HK-2 (cell line): ENCODE measurements at regions not wholly inside any gene's neighbourhood (a gene's known extent, or its start where the extent isn't known, plus 50 kb on each side); places are given as distances from the start of the nearest gene placed in this dataset.

Experiments
- DNase-seq: peaks from one replicate; pipeline ENCODE4 v3.0.0-alpha.2; 2018; ENCODE audit not compliant: unreplicated experiment

DNA sequence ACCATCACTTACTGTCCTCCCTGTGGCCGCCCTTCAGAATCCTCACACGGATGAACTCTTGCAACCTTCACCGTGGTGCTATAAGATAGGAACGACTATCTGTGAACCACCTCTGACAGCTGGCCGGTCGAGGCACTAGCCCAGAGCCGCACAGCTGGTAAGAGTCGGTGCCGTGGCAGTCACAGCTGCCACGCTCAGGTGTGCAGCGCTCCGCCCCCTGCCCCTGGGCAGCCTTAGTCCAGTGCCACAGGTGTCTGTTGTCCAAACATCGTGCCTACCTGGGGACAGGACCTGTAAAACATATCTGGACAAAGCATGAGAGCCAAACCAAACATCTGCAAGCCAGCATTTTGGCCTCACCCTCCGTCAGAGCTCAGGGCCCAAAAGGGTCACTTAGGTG lies 55.3 kb upstream of the SALL3 start:
- DNase-seq = no peak

DNA sequence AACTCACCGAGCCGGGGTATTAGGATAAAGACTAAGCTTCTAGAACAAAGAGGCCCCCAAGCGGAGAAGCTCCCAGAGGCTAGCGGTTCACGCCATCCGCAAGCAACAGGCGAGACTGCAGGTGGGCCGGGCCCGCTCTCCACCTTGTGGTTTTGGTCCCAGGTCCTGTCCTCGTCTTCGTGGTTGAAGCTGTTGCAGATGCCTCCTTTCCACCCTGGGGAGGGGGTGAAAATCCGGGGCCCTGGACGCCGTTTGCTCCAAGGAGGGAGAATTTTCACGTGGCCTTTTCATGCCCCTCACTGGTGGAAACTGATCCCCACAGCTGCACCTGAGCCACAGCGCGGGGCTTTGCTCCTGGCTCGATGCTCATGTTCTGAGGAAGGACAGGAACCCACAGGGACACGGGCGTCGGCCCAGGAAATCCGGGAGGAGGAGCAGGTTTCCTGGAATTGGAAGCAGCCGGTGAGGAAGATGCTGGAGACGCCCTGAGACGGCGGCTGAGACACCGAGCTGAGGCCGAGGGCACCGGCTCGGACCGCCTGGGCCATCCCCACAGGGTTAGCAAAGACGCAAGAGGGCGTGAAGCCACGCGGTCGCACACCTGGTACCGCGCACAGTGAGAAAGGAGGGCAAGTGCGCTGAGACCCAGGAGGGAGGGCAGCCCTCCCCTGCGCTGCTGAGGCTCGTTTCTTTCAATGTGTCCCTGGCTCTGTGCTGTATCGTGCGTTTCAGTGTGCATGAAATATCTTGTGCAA lies 54.7 kb upstream of the SALL3 start:
- DNase-seq = no peak

DNA sequence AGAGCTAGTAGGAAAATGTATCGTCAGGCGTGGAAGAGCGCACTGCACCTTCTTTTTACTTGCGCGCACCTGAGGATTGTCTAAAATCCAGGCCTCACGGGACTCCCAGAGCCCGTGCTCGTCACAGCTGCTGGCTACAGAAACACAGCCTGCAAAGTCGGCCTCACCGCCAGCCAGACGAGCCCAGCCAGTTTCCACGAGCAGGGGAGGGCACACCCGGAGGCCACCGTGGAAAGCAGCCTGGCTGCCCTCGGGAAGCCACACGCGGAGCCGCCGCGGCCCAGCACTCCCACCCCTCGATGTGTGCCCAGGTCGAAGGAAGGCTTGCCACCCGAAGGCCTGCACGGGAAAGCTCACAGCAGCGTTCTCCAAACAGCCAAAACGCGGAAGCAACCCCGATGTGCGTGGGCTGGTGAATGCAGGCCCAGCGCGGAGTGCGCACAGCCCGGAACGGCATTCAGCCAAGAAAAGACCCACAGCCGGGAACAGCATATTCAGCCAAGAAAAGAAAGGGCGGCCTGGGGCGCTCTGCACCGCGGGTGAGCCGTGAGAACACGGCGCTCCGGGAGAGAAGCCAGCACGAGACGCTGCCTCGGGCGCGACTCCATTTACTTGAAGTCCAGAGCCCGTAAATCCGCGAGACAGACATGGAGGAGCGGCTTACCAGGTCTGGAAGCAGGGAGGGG lies 53.9 kb upstream of the SALL3 start:
- DNase-seq = no peak

DNA sequence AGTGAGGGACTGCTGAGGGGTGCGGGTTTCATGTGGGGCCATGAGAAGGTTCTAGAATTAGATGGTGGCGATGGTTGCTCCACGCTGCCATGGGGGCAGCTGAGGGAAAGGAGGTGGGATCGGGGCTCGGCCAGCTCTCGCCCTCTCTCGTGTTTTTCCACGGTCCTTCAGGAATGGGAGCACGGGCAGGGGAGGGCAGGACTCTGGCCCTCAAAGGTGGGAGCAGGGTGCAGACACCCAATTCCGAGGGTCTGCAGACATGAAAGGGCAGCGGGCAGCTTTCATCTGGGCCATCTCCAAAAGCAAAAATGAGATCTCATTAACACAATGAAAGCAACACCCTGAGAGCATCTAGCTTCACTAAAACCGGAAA lies 53.4 kb upstream of the SALL3 start:
- no peak for DNase-seq

DNA sequence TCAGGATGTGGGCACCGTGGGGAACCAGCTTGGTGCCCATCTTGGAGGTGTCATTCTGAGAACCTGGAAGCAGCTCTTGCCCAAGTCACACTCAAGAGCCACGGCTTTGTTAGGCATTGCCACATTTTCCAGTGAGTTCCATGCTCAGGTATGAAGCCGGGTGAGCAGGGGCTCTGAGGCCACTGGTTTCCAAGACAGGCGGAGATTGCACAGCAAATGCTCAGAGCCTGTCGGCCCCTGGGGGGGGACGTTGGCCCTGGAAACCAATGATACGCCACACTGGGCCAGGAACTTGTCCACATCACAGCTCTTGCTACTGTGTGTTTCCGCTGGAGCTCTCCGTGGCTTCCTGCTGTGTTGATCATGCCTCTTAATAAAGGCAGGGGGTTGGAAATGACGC lies 52.5 kb upstream of the SALL3 start:
- no peak for DNase-seq

DNA sequence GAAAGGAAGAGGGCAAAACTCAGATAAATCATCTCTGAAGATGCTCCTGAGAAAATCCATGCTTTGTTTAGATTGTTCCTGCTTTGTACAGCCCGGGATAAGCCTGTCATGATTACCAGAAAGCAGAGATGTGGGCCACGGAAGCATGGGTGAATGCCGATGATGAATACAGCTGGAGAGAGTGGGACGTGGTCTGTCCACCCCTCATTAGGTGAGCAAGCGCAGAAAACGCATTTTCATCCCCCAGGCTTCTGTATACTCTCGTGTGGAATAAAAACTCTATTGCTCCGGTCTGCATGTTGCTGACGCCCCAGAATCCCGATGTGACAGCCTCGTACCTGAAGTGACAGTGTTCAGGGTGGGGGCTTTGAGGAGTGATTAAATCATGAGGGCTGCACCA lies 52.0 kb upstream of the SALL3 start:
- DNase-seq = no peak

DNA sequence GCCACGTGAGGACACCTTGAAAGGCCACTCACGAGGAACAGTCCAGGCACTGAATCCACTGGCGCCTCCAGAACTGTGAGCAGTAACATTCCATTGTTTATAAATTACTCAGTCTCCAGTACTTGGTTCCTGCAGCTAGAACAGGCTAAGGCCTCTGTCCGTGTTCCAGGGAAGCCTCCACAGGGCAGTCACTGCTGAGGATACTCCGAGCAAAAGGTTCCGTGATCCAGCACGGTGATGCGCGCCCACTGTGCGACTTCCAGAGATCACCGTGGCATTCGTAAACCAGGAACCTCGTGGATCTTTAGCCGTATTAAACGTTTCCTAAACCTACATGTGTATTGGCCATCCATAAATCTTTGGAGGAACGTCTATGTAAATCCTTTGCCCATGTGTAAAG lies 51.5 kb upstream of the SALL3 start:
- no peak for DNase-seq

DNA sequence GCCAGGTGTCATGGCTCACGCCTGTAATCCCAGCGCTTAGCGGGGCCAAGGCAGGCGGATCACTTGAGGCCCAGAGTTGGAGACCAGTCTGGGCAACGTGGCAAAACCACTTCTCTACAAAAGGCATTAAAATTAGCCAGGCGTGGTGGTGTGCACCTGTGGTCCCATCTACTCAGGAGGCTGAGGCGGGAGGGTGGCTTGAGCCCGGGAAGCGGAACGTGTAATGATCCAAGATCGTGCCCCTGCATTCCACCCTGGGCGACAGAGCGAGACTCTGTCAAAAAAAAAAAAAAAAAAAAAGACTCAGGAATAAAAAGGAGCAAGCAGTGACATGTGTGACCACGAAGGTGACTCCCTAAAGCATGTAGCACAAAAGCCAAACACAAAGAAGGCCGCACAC lies 50.1 kb upstream of the SALL3 start:
- DNase-seq = no peak
